HG02642 (cell line): ENCODE measurements at regions not wholly inside any gene's neighbourhood (a gene's known extent, or its start where the extent isn't known, plus 50 kb on each side); places are given as distances from the start of the nearest gene placed in this dataset.

Experiments used
- ATAC-seq: cut with Tn5 transposase; IDR thresholded peaks from one replicate; pipeline ENCODE4 v1.9.1; 2021; ENCODE audit warnings: mild to moderate bottlenecking; ENCODE audit not compliant: unreplicated experiment, poor library complexity

GRCh38 chr4:4750187-4750586 is 109.3 kb upstream of the MSX1 start:
- no peak for ATAC-seq

- no peak for ATAC-seq
Measured at GRCh38 chr4:4749137-4749536, 110.3 kb upstream of the MSX1 start.

GRCh38 chr4:4746444-4746843 is 113.0 kb upstream of the MSX1 start:
- ATAC-seq: no peak

GRCh38 chr4:4740071-4740470 is 119.4 kb upstream of the MSX1 start:
- ATAC-seq: no peak

GRCh38 chr4:4735870-4736269 is 123.6 kb upstream of the MSX1 start:
- ATAC-seq: no peak

GRCh38 chr4:4735136-4735750 is 124.2 kb upstream of the MSX1 start:
- ATAC-seq: no peak

GRCh38 chr4:4734425-4734824 is 125.0 kb upstream of the MSX1 start:
- ATAC-seq: no peak

- no peak for ATAC-seq
Measured at GRCh38 chr4:4733663-4734062, 125.8 kb upstream of the MSX1 start.

- ATAC-seq: no peak
Measured at GRCh38 chr4:4730249-4730648, 129.2 kb upstream of the MSX1 start.

GRCh38 chr4:4729206-4729605 is 130.3 kb upstream of the MSX1 start:
- ATAC-seq: no peak

- no peak for ATAC-seq
Measured at GRCh38 chr4:4727536-4727935, 131.9 kb upstream of the MSX1 start.

GRCh38 chr4:4726051-4726450 is 133.4 kb upstream of the MSX1 start:
- ATAC-seq: no peak

GRCh38 chr4:4724321-4724720 is 135.1 kb upstream of the MSX1 start:
- no peak for ATAC-seq

GRCh38 chr4:4721636-4722035 is 137.8 kb upstream of the MSX1 start:
- no peak for ATAC-seq

GRCh38 chr4:4720646-4721045 is 138.8 kb upstream of the MSX1 start:
- ATAC-seq: no peak

- no peak for ATAC-seq
Measured at GRCh38 chr4:4719436-4719835, 140.0 kb upstream of the MSX1 start.

- ATAC-seq: no peak
Measured at GRCh38 chr4:4717692-4718091, 141.8 kb upstream of the MSX1 start.

- ATAC-seq: no peak
Measured at GRCh38 chr4:4714331-4714730, 145.1 kb upstream of the MSX1 start.

- ATAC-seq: no peak
Measured at GRCh38 chr4:4712800-4713528, 146.5 kb upstream of the MSX1 start.

GRCh38 chr4:4711902-4712301 is 147.6 kb upstream of the MSX1 start:
- no peak for ATAC-seq

- no peak for ATAC-seq
Measured at GRCh38 chr4:4709736-4710135, 149.7 kb upstream of the MSX1 start.

GRCh38 chr4:4704267-4704666 is 155.2 kb upstream of the MSX1 start:
- ATAC-seq: no peak
